ENCODE measurements at regions not wholly inside any gene's neighbourhood (a gene's known extent, or its start where the extent isn't known, plus 50 kb on each side); places are given as distances from the start of the nearest gene placed in this dataset.

DNA sequence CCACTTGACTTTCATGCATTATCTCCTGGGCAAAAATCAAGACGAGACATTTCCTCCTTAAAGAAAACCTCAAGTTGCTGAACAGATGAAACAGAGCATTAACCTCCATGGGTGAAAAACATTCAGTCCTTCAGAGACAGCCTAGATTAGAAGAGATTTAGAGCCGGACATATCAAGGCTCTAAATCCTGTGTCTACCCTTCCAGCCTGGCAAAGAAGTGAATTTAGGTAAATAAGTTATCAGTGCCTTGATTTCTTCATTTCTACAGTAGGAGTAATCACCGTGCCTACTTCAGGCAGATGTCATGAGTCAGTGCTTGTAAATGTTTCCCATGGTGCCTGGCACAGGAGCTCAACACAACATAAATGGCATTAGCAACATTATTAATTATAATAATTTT, 159.3 kb upstream of the PRICKLE2 start:
- H3K4me3 ChIP-seq (ENCODE audit: low read depth, low read length), result no peak overlapping the region
- TF ChIP-seq, protein P1, sequence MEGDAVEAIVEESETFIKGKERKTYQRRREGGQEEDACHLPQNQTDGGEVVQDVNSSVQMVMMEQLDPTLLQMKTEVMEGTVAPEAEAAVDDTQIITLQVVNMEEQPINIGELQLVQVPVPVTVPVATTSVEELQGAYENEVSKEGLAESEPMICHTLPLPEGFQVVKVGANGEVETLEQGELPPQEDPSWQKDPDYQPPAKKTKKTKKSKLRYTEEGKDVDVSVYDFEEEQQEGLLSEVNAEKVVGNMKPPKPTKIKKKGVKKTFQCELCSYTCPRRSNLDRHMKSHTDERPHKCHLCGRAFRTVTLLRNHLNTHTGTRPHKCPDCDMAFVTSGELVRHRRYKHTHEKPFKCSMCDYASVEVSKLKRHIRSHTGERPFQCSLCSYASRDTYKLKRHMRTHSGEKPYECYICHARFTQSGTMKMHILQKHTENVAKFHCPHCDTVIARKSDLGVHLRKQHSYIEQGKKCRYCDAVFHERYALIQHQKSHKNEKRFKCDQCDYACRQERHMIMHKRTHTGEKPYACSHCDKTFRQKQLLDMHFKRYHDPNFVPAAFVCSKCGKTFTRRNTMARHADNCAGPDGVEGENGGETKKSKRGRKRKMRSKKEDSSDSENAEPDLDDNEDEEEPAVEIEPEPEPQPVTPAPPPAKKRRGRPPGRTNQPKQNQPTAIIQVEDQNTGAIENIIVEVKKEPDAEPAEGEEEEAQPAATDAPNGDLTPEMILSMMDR (IDR thresholded peaks at IDR 0.05; ENCODE audit: low read depth, low read length), result no peak

DNA sequence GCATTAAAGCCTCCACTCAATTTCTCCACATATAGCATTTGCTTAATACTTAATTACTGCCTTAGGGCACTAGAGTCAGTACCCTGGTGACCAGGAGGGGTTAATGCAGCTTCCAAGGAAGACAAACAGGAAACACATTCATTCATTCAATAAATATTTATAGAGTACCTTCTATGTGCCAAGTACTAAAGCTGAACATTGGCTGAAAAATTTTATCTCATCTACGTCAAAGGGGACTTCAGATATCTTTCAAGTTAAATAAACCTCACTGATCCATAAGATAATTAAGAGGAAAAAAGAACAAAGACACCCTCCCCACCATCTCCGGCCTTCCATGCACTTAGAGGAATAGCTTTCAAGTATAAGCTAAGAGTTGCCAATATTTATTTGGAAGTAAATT, 156.9 kb upstream of the PRICKLE2 start:
- no peak overlapping the region for H3K4me3 ChIP-seq (ENCODE audit: low read depth, low read length)
- TF ChIP-seq, protein P1 (IDR thresholded peaks at IDR 0.05; ENCODE audit: low read depth, low read length), result peak; percentile 14; the same call in 1 of the 2 replicates

DNA sequence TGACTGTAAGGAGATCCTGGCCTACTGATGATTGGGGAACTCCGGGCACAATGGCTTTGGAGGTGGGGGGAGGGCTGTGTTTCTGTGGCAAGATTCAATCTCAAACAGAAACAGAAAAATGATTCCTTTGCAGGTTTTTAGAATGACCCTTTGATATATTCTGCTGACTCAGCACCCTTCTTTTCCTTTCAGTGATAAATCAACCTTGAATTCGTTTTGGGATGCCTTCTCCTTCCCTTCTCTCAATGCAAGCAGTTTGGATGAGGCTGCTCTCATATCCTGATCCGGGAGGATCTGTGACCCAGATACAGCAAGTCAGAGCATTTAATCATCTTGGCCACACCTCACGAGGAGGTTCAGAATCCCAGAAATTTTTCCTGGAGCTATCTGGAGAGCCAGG, 156.1 kb upstream of the PRICKLE2 start:
- TF ChIP-seq, protein P1 (IDR thresholded peaks at IDR 0.05; ENCODE audit: low read depth, low read length), result no peak
- no peak overlapping the region for H3K4me3 ChIP-seq (ENCODE audit: low read depth, low read length)

DNA sequence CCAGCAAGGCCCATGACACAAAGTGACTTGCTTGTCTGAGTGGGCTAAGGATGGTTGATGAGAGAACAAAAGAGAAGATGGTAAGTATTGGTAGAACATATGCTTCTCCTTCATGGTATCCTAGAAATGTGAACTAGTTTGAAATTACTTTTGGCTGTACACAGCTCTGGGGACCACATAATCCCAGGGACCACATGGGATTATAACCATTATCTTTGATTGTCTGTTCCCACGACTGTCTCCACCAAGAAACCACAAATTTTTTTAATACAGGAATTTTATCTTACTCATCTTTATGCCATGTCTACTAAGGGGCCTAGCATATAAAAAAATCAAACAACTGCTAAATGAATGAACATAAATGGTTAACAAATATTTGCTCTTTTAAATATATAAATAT, 155.3 kb upstream of the PRICKLE2 start:
- no peak overlapping the region for H3K4me3 ChIP-seq (ENCODE audit: low read depth, low read length)
- TF ChIP-seq, protein P1 (IDR thresholded peaks at IDR 0.05; ENCODE audit: low read depth, low read length), result no peak

DNA sequence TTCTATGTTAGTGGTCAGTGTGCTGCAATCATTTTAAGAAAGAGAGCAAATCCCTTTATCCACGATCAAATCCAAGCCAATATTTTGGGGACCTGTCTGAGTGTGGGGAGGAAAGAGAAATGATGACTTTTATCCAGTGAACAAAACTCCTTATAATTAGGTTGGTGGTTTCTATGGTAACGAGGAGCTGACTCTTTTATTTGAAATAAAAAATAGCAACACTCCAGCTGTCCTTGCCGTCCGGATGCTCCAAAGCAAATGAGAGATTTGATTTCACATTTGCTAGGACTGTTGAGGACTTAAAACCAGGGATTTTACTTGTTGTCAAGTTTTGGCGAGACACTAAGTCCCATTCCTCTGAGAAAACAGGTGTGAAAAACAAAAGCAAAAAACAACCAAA, 154.0 kb upstream of the PRICKLE2 start:
- TF ChIP-seq, protein P1 (IDR thresholded peaks at IDR 0.05; ENCODE audit: low read depth, low read length), result no peak

DNA sequence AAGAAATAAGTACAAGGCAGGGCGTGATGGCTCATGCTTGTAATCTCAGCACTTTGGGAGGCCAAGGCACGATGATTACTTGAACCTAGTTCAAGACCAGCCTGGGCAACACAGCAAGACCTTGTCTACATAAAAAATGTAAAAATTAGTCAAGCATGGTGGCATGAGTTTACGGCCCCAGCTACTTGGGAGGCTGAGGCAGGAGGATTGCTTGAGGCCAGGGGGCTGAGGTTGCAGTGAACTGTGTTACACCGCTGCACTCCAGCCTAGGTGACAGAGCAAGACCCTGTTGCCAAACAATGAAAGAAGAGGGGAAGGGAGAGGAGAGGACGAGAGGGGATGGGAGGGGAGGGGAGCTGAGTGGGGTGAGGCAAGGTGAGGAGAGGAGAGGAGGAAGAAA, 152.7 kb upstream of the PRICKLE2 start:
- TF ChIP-seq, protein P1 (IDR thresholded peaks at IDR 0.05; ENCODE audit: low read depth, low read length), result no peak
- H3K4me3 ChIP-seq (ENCODE audit: low read depth, low read length), result no peak overlapping the region

More for the DNA sequence above, 154.0 kb upstream of the PRICKLE2 start:
- H3K4me3 ChIP-seq (ENCODE audit: low read depth, low read length), result no peak overlapping the region

DNA sequence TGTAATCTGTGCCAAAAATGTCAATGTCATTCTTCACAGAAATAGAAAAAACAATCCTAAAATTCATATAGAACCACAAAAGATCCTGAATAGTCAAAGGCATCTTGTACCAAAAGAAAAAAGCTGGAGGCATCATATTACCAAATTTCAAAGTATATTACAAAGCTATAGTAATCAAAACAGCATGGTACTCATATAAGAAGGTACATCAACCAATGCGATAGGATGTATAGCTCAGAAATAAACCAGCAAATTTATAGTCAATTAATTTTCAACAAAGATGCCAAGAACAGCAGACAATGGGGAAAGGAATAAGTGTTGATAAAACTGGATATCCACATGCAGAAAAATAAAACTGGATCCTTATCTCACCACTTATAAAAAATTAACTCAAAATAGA, 150.5 kb upstream of the PRICKLE2 start:
- H3K4me3 ChIP-seq (ENCODE audit: low read depth, low read length), result no peak overlapping the region
- TF ChIP-seq, protein P1 (IDR thresholded peaks at IDR 0.05; ENCODE audit: low read depth, low read length), result no peak
